ENCODE measurements at regions not wholly inside any gene's neighbourhood (a gene's known extent, or its start where the extent isn't known, plus 50 kb on each side); places are given as distances from the start of the nearest gene placed in this dataset.

DNA sequence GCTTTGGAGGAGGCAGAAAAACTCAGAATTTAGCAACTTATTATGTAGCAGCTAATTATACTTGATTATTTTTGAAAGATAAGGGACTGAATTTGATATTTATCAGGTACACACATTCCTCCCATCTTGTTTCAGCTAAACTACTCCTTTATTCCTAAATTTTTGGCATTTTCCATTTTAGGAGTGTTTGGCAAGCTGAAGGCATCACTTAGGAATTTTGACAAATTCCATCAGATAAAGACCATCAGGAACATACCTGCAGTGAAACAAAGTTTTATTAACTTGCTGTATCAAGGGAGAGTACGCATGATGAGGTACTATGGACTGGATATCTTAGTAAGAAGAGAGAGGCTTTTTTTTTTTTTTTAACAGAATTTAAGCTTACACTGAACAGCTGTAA lies 1092.2 kb downstream of the PLA2G4A start:
- no peaks in the 10 kb centered on the region for H3K36me3 ChIP-seq (ENCODE audit: control insufficient read depth, insufficient read depth, low read length)
- no peak overlapping the region for H4K8ac ChIP-seq (ENCODE audit: low read depth, low read length)
- H3K56ac ChIP-seq (ENCODE audit: low read length): no peak overlapping the region
- H3K27ac ChIP-seq (ENCODE audit: low read depth, low read length): no peak overlapping the region
- no peak overlapping the region for H2BK120ac ChIP-seq (ENCODE audit: low read depth, low read length)
- H3K4me3 ChIP-seq (ENCODE audit: low read length): no peak overlapping the region
- no peaks in the 10 kb centered on the region for H3K79me1 ChIP-seq (ENCODE audit: low read length)
- no peak overlapping the region for H3K9ac ChIP-seq (ENCODE audit: low read length)
- no CpG with 5 or more reads among the region's 1 CpG for WGBS (ENCODE audit: extremely low coverage, insufficient coverage, low lambda C conversion rate)
- no peak overlapping the region for H3K4ac ChIP-seq (ENCODE audit: low read depth, low read length)
- H3K79me2 ChIP-seq (ENCODE audit: control insufficient read depth, insufficient read depth, low read length): no peaks in the 10 kb centered on the region
- H2AK5ac ChIP-seq (ENCODE audit: low read length): no peak overlapping the region
- H3K23ac ChIP-seq (ENCODE audit: low read length): no peak overlapping the region
- no peak overlapping the region for H2BK5ac ChIP-seq (ENCODE audit: low read length)
- H3K27me3 ChIP-seq (ENCODE audit: insufficient read depth, low read length, poor library complexity): no peaks in the 10 kb centered on the region
- H3K4me1 ChIP-seq (ENCODE audit: control insufficient read depth, low read depth, low read length): no peaks in the 10 kb centered on the region
- peak; percentile 80 for DNase-seq
- no peak overlapping the region for H4K5ac ChIP-seq (ENCODE audit: low read length)
- no peak overlapping the region for H3K18ac ChIP-seq (ENCODE audit: low read length)
- no peak overlapping the region for H2BK15ac ChIP-seq (replicated peaks; ENCODE audit: low read depth)
- no peak overlapping the region for H3K4me2 ChIP-seq (ENCODE audit: low read length)

DNA sequence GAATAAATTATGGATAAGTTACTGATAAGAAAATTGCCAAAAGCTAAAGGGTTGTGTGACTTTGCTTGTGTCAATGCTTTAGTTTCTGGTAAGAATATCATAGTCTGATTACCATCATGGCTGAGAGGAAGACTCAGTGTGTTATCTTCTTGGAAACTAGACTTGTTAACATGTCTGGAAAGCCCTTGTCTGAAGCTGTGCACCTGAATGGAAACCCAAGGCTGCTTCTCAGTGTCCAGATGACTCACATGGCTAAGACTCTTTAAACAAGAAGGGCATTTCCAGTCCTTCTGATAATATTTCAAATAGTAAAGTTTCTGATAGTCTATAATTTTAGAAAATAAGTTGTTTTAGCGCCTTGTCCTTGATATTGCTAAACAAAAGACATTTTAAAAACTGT lies 1092.7 kb downstream of the PLA2G4A start:
- DNase-seq: peak; percentile 28
- H3K27ac ChIP-seq (ENCODE audit: low read depth, low read length): no peak overlapping the region
- H3K36me3 ChIP-seq (ENCODE audit: control insufficient read depth, insufficient read depth, low read length): no peaks in the 10 kb centered on the region
- no peak overlapping the region for H2BK15ac ChIP-seq (replicated peaks; ENCODE audit: low read depth)
- H3K4me2 ChIP-seq (ENCODE audit: low read length): no peak overlapping the region
- no peaks in the 10 kb centered on the region for H3K4me1 ChIP-seq (ENCODE audit: control insufficient read depth, low read depth, low read length)
- H3K9ac ChIP-seq (ENCODE audit: low read length): no peak overlapping the region
- H2AK5ac ChIP-seq (ENCODE audit: low read length): no peak overlapping the region
- no peaks in the 10 kb centered on the region for H3K79me2 ChIP-seq (ENCODE audit: control insufficient read depth, insufficient read depth, low read length)
- no peak overlapping the region for H3K56ac ChIP-seq (ENCODE audit: low read length)
- no peak overlapping the region for H4K5ac ChIP-seq (ENCODE audit: low read length)
- no peak overlapping the region for H4K8ac ChIP-seq (ENCODE audit: low read depth, low read length)
- no peaks in the 10 kb centered on the region for H3K27me3 ChIP-seq (ENCODE audit: insufficient read depth, low read length, poor library complexity)
- H3K79me1 ChIP-seq (ENCODE audit: low read length): no peaks in the 10 kb centered on the region
- no peak overlapping the region for H2BK5ac ChIP-seq (ENCODE audit: low read length)
- WGBS (ENCODE audit: extremely low coverage, insufficient coverage, low lambda C conversion rate): no CpG with 5 or more reads among the region's 1 CpG
- H3K4me3 ChIP-seq (ENCODE audit: low read length): no peak overlapping the region
- H3K4ac ChIP-seq (ENCODE audit: low read depth, low read length): no peak overlapping the region
- no peak overlapping the region for H2BK120ac ChIP-seq (ENCODE audit: low read depth, low read length)
- no peak overlapping the region for H3K18ac ChIP-seq (ENCODE audit: low read length)
- no peak overlapping the region for H3K23ac ChIP-seq (ENCODE audit: low read length)

DNA sequence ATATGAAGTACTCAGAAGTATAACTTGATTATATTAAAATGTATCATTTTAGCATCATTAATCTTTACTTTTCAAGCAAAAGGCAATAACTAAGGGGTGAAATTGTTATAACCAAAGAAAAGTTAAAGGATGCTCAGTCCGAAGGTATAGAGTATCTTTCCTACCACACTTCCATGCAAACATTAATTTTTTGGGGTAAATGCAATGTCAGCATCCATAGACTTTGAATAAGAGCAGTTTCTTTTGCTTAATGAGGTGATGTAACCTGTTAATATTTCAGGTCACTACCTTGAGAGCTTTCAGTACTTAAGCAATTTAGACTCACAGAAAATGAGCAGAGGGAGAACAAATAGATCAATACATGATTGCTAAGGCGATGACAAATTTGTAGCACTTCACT lies 1093.5 kb downstream of the PLA2G4A start:
- no peaks in the 10 kb centered on the region for H3K27me3 ChIP-seq (ENCODE audit: insufficient read depth, low read length, poor library complexity)
- no peak overlapping the region for H3K4ac ChIP-seq (ENCODE audit: low read depth, low read length)
- no peaks in the 10 kb centered on the region for H3K4me1 ChIP-seq (ENCODE audit: control insufficient read depth, low read depth, low read length)
- H3K36me3 ChIP-seq (ENCODE audit: control insufficient read depth, insufficient read depth, low read length): no peaks in the 10 kb centered on the region
- no peak overlapping the region for H3K4me3 ChIP-seq (ENCODE audit: low read length)
- no peak overlapping the region for H3K56ac ChIP-seq (ENCODE audit: low read length)
- no peak overlapping the region for H3K4me2 ChIP-seq (ENCODE audit: low read length)
- H2AK5ac ChIP-seq (ENCODE audit: low read length): no peak overlapping the region
- H2BK120ac ChIP-seq (ENCODE audit: low read depth, low read length): no peak overlapping the region
- H3K18ac ChIP-seq (ENCODE audit: low read length): no peak overlapping the region
- H3K79me1 ChIP-seq (ENCODE audit: low read length): no peaks in the 10 kb centered on the region
- no peak overlapping the region for H3K27ac ChIP-seq (ENCODE audit: low read depth, low read length)
- no peak overlapping the region for H4K8ac ChIP-seq (ENCODE audit: low read depth, low read length)
- H2BK15ac ChIP-seq (replicated peaks; ENCODE audit: low read depth): no peak overlapping the region
- no peak for DNase-seq
- no peak overlapping the region for H3K9ac ChIP-seq (ENCODE audit: low read length)
- no CpG with 5 or more reads among the region's 2 CpGs for WGBS (ENCODE audit: extremely low coverage, insufficient coverage, low lambda C conversion rate)
- no peak overlapping the region for H4K5ac ChIP-seq (ENCODE audit: low read length)
- no peak overlapping the region for H3K23ac ChIP-seq (ENCODE audit: low read length)
- H3K79me2 ChIP-seq (ENCODE audit: control insufficient read depth, insufficient read depth, low read length): no peaks in the 10 kb centered on the region
- H2BK5ac ChIP-seq (ENCODE audit: low read length): no peak overlapping the region

DNA sequence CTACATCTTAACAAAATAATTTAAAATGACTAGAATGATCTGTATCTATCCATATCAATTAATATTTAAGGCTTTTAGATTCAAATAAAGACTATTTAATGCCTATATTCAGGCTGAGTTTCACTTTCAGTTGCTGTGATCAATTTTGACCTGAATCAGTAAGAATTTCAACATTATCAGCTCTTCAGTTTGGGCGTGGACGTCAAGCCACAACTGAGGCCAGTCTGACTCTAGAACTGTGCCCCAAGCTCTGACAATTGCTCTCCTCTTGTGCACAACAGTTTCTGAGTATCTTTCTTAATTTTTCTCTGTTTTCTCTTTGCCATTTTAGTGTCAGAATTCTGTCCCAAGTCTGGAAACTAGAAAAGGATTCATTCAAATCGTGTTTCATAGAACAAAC lies 1095.5 kb downstream of the PLA2G4A start:
- Histone ChIP-seq H3K79me1 (ENCODE audit: low read length) (no peaks in the 10 kb centered on the region), H3K27ac (ENCODE audit: low read depth, low read length) (no peak overlapping the region), H3K79me2 (ENCODE audit: control insufficient read depth, insufficient read depth, low read length) (no peaks in the 10 kb centered on the region), H3K36me3 (ENCODE audit: control insufficient read depth, insufficient read depth, low read length) (no peaks in the 10 kb centered on the region), H4K5ac (ENCODE audit: low read length) (no peak overlapping the region), H2BK5ac (ENCODE audit: low read length) (no peak overlapping the region), H2AK5ac (ENCODE audit: low read length) (no peak overlapping the region), H4K8ac (ENCODE audit: low read depth, low read length) (no peak overlapping the region), H3K4ac (ENCODE audit: low read depth, low read length) (no peak overlapping the region), H3K27me3 (ENCODE audit: insufficient read depth, low read length, poor library complexity) (no peaks in the 10 kb centered on the region), H3K9ac (ENCODE audit: low read length) (no peak overlapping the region), H3K56ac (ENCODE audit: low read length) (no peak overlapping the region), H3K18ac (ENCODE audit: low read length) (peak overlapping the region; percentile 10), H3K4me3 (ENCODE audit: low read length) (no peak overlapping the region), H2BK15ac (replicated peaks; ENCODE audit: low read depth) (no peak overlapping the region), H3K4me1 (ENCODE audit: control insufficient read depth, low read depth, low read length) (no peaks in the 10 kb centered on the region), H2BK120ac (ENCODE audit: low read depth, low read length) (no peak overlapping the region), H3K4me2 (ENCODE audit: low read length) (no peak overlapping the region), H3K23ac (ENCODE audit: low read length) (no peak overlapping the region)
- WGBS (ENCODE audit: extremely low coverage, insufficient coverage, low lambda C conversion rate): no CpG with 5 or more reads among the region's 3 CpGs
- DNase-seq: no peak

DNA sequence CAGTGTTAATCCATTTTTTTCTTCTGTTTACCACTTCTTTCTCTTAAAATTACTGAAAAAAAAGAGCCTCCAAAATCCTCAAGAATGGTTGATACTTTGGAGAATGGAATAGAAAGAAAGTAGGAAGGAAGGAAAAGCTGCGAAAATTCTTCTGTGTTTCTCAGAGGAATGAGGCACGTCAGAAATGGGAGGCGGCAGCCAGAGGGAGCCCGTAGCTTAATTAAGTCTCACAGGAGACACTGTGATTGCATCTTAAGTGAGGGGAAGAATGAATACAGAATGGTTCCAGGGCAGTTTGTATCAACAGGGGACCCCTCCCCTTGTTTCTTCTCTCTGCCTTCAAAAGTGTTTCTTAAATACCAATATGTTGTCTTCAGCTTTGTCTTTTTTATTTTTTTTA lies 1099.5 kb downstream of the PLA2G4A start:
- no peak overlapping the region for H3K56ac ChIP-seq (ENCODE audit: low read length)
- H3K27ac ChIP-seq (ENCODE audit: low read depth, low read length): no peak overlapping the region
- peak; percentile 83 for DNase-seq
- no peak overlapping the region for H3K18ac ChIP-seq (ENCODE audit: low read length)
- no peak overlapping the region for H3K23ac ChIP-seq (ENCODE audit: low read length)
- H2BK5ac ChIP-seq (ENCODE audit: low read length): no peak overlapping the region
- no peak overlapping the region for H2AK5ac ChIP-seq (ENCODE audit: low read length)
- H3K79me1 ChIP-seq (ENCODE audit: low read length): no peaks in the 10 kb centered on the region
- H2BK120ac ChIP-seq (ENCODE audit: low read depth, low read length): no peak overlapping the region
- H3K36me3 ChIP-seq (ENCODE audit: control insufficient read depth, insufficient read depth, low read length): no peaks in the 10 kb centered on the region
- H3K9ac ChIP-seq (ENCODE audit: low read length): no peak overlapping the region
- no CpG with 5 or more reads among the region's 4 CpGs for WGBS (ENCODE audit: extremely low coverage, insufficient coverage, low lambda C conversion rate)
- no peak overlapping the region for H3K4ac ChIP-seq (ENCODE audit: low read depth, low read length)
- no peaks in the 10 kb centered on the region for H3K79me2 ChIP-seq (ENCODE audit: control insufficient read depth, insufficient read depth, low read length)
- no peak overlapping the region for H3K4me3 ChIP-seq (ENCODE audit: low read length)
- H4K5ac ChIP-seq (ENCODE audit: low read length): no peak overlapping the region
- H2BK15ac ChIP-seq (replicated peaks; ENCODE audit: low read depth): no peak overlapping the region
- no peak overlapping the region for H3K4me2 ChIP-seq (ENCODE audit: low read length)
- no peaks in the 10 kb centered on the region for H3K4me1 ChIP-seq (ENCODE audit: control insufficient read depth, low read depth, low read length)
- no peaks in the 10 kb centered on the region for H3K27me3 ChIP-seq (ENCODE audit: insufficient read depth, low read length, poor library complexity)
- H4K8ac ChIP-seq (ENCODE audit: low read depth, low read length): no peak overlapping the region

DNA sequence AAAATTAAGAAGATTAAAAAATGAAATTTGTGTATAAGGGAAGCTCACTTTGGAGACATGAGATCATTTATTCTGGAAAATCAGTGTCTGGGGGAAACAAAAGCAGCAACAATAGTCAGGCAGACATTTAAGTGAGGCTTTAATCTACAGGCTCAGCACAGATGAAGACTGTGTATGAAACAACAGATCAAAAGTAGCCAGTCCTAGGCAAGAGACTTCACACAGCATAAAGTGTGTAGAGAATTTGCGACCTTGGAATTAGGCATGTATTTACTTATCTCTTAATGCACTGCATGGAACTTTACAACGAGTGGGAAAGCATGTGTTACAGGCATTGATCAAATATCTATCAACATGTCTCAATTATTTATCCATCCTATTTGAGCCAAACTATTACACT lies 1099.9 kb downstream of the PLA2G4A start:
- Histone ChIP-seq H3K9ac (ENCODE audit: low read length) (no peak overlapping the region), H2AK5ac (ENCODE audit: low read length) (no peak overlapping the region), H3K4me2 (ENCODE audit: low read length) (no peak overlapping the region), H3K56ac (ENCODE audit: low read length) (no peak overlapping the region), H2BK120ac (ENCODE audit: low read depth, low read length) (no peak overlapping the region), H3K27me3 (ENCODE audit: insufficient read depth, low read length, poor library complexity) (no peaks in the 10 kb centered on the region), H3K79me2 (ENCODE audit: control insufficient read depth, insufficient read depth, low read length) (no peaks in the 10 kb centered on the region), H3K27ac (ENCODE audit: low read depth, low read length) (no peak overlapping the region), H4K8ac (ENCODE audit: low read depth, low read length) (no peak overlapping the region), H3K4me1 (ENCODE audit: control insufficient read depth, low read depth, low read length) (no peaks in the 10 kb centered on the region), H3K18ac (ENCODE audit: low read length) (peak overlapping the region; percentile 51), H4K5ac (ENCODE audit: low read length) (no peak overlapping the region), H2BK5ac (ENCODE audit: low read length) (no peak overlapping the region), H3K79me1 (ENCODE audit: low read length) (no peaks in the 10 kb centered on the region), H3K23ac (ENCODE audit: low read length) (no peak overlapping the region), H2BK15ac (replicated peaks; ENCODE audit: low read depth) (no peak overlapping the region), H3K4me3 (ENCODE audit: low read length) (no peak overlapping the region), H3K36me3 (ENCODE audit: control insufficient read depth, insufficient read depth, low read length) (no peaks in the 10 kb centered on the region), H3K4ac (ENCODE audit: low read depth, low read length) (no peak overlapping the region)
- no CpG with 5 or more reads among the region's 2 CpGs for WGBS (ENCODE audit: extremely low coverage, insufficient coverage, low lambda C conversion rate)
- DNase-seq: no peak
